ENCODE measurements at regions not wholly inside any gene's neighbourhood (a gene's known extent, or its start where the extent isn't known, plus 50 kb on each side); places are given as distances from the start of the nearest gene placed in this dataset.
"Not testable (repeated sequence)": the region's sequence is repeated elsewhere in the genome, so short reads cannot be mapped to it uniquely, and the experiment has no call there.

- DNase-seq: no peak
Measured at GRCh38 chr10:123318516-123318915, 164.3 kb downstream of the BUB3 start.

GRCh38 chr10:123320091-123320490 is 165.9 kb downstream of the BUB3 start:
- DNase-seq: no peak

- no peak for DNase-seq
Measured at GRCh38 chr10:123323884-123324283, 169.7 kb downstream of the BUB3 start.

GRCh38 chr10:123325663-123326190 is 171.5 kb downstream of the BUB3 start:
- DNase-seq: no peak

- DNase-seq: no peak
Measured at GRCh38 chr10:123326674-123327073, 172.5 kb downstream of the BUB3 start.

- no peak for DNase-seq
Measured at GRCh38 chr10:123327450-123327849, 173.2 kb downstream of the BUB3 start.

GRCh38 chr10:123327896-123328295 is 173.7 kb downstream of the BUB3 start:
- DNase-seq: peak; percentile 19

GRCh38 chr10:123331438-123331837 is 177.2 kb downstream of the BUB3 start:
- no peak for DNase-seq

GRCh38 chr10:123346581-123346980 is 192.4 kb downstream of the BUB3 start:
- DNase-seq: no peak

- no peak for DNase-seq
Measured at GRCh38 chr10:123348691-123349572, 194.7 kb downstream of the BUB3 start.

- DNase-seq: no peak
Measured at GRCh38 chr10:123351715-123352114, 197.5 kb downstream of the BUB3 start.

- DNase-seq: no peak
Measured at GRCh38 chr10:123354521-123354920, 200.3 kb downstream of the BUB3 start.

- no peak for DNase-seq
Measured at GRCh38 chr10:123355748-123356481, 201.7 kb downstream of the BUB3 start.

GRCh38 chr10:123356799-123357198 is 202.6 kb downstream of the BUB3 start:
- DNase-seq: no peak

GRCh38 chr10:123357421-123357930 is 203.3 kb downstream of the BUB3 start:
- DNase-seq: no peak

- DNase-seq: no peak
Measured at GRCh38 chr10:123359539-123359938, 205.3 kb downstream of the BUB3 start.

GRCh38 chr10:123361832-123362231 is 207.6 kb downstream of the BUB3 start:
- DNase-seq: no peak

- DNase-seq: no peak
Measured at GRCh38 chr10:123367195-123367594, 213.0 kb downstream of the BUB3 start.

- not testable (repeated sequence) for DNase-seq
Measured at GRCh38 chr10:123371626-123372025, 217.4 kb downstream of the BUB3 start.

- no peak for DNase-seq
Measured at GRCh38 chr10:123373591-123373990, 219.4 kb downstream of the BUB3 start.

- DNase-seq: no peak
Measured at GRCh38 chr10:123375097-123375496, 220.9 kb downstream of the BUB3 start.

GRCh38 chr10:123375738-123376137 is 221.5 kb downstream of the BUB3 start:
- DNase-seq: no peak

- DNase-seq: no peak
Measured at GRCh38 chr10:123377883-123378282, 223.7 kb downstream of the BUB3 start.
